Kidney (tissue), 13 donors: ENCODE measurements at regions not wholly inside any gene's neighbourhood (a gene's known extent, or its start where the extent isn't known, plus 50 kb on each side); places are given as distances from the start of the nearest gene placed in this dataset.

Experiments
- DNase-seq, 5 donors: peaks; one replicate each; pipeline ENCODE4 v3.0.0-alpha.2; 2013 to 2020
- FAIRE-seq: peaks from 2 replicates; lab custom pipeline; 2012; peaks lifted over from hg19 to GRCh38; lab: Jason Lieb, UNC
- H3K27ac ChIP-seq, 2 donors: one replicate each; pipeline ENCODE4 v1.7.0; 2013; ENCODE audit warnings: low read depth in 2 of 2, low read length in 2 of 2, inconsistent platforms in 1 of 2
- H3K27me3 ChIP-seq: one replicate; pipeline ENCODE4 v1.7.1; 2013; ENCODE audit warnings: low read length, inconsistent platforms; ENCODE audit not compliant: control insufficient read depth, insufficient read depth
- H3K36me3 ChIP-seq, 3 donors: one replicate each; pipeline versions ENCODE4 v1.7.0 to v1.7.1; 2013; ENCODE audit warnings: low read length in 3 of 3, control low read depth in 1 of 3, inconsistent platforms in 1 of 3; ENCODE audit not compliant: insufficient read depth in 3 of 3, control insufficient read depth in 2 of 3
- H3K4me1 ChIP-seq, 3 donors: one replicate each; pipeline versions ENCODE4 v1.7.0 to v1.7.1; 2013; ENCODE audit warnings: low read length in 3 of 3, inconsistent platforms in 1 of 3, low read depth in 1 of 3; ENCODE audit not compliant: control insufficient read depth in 2 of 3, insufficient read depth in 2 of 3
- H3K4me3 ChIP-seq, 3 donors: one replicate each; pipeline versions ENCODE4 v1.7.0 to v1.8.1; 2013; ENCODE audit warnings: low read length in 3 of 3, control low read depth in 1 of 3, inconsistent platforms in 1 of 3
- H3K9ac ChIP-seq, 3 donors: one replicate each; pipeline versions ENCODE4 v1.7.0 to v1.7.1; 2013; ENCODE audit warnings: low read length in 3 of 3, control low read depth in 1 of 3, inconsistent platforms in 1 of 3
- H3K9me3 ChIP-seq, 3 donors: one replicate each; pipeline versions ENCODE4 v1.7.0 to v1.7.1; 2013; ENCODE audit warnings: low read length in 3 of 3, control low read depth in 1 of 3, inconsistent platforms in 1 of 3; ENCODE audit not compliant: control insufficient read depth in 2 of 3, insufficient read depth in 1 of 3
- intact Hi-C: fragments of 100-400 bp; cut with DNase I; formaldehyde crosslinking; loops from one replicate; pipeline ENCODE4 v1.11.1; 2022
- TF ChIP-seq, protein P1 (sequence below): IDR thresholded peaks from 3 replicates; pipeline ENCODE4 v1.5.1; 2012; ENCODE audit warnings: mild to moderate bottlenecking, moderate library complexity, borderline replicate concordance; ENCODE audit not compliant: insufficient read depth; ENCODE audit errors: extremely low read depth
- donor health status: control.
- donor health status: control.
- donor health status: control.
- donor health status: control.
- donor health status: control.
- donor health status: DM: yes; HTN: yes; CAD: no.
- donor health status: Normal renal cell carcinoma (clear cell type).

GRCh38 chr1:232223183-232223708, 406.7 kb downstream of the SIPA1L2 start:
- no peaks in the 10 kb centered on the region for H3K36me3 ChIP-seq
- H3K27me3 ChIP-seq: no peaks in the 10 kb centered on the region
- H3K9ac ChIP-seq: no peak overlapping the region
- FAIRE-seq: no peak
- intact Hi-C loops: no loop called here
- TF ChIP-seq, protein P1, sequence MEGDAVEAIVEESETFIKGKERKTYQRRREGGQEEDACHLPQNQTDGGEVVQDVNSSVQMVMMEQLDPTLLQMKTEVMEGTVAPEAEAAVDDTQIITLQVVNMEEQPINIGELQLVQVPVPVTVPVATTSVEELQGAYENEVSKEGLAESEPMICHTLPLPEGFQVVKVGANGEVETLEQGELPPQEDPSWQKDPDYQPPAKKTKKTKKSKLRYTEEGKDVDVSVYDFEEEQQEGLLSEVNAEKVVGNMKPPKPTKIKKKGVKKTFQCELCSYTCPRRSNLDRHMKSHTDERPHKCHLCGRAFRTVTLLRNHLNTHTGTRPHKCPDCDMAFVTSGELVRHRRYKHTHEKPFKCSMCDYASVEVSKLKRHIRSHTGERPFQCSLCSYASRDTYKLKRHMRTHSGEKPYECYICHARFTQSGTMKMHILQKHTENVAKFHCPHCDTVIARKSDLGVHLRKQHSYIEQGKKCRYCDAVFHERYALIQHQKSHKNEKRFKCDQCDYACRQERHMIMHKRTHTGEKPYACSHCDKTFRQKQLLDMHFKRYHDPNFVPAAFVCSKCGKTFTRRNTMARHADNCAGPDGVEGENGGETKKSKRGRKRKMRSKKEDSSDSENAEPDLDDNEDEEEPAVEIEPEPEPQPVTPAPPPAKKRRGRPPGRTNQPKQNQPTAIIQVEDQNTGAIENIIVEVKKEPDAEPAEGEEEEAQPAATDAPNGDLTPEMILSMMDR: no peak
- no peaks in the 10 kb centered on the region for H3K9me3 ChIP-seq
- no peaks in the 10 kb centered on the region for H3K4me1 ChIP-seq
- no peak for DNase-seq
- no peak overlapping the region for H3K4me3 ChIP-seq
- H3K27ac ChIP-seq: no peak overlapping the region

DNA sequence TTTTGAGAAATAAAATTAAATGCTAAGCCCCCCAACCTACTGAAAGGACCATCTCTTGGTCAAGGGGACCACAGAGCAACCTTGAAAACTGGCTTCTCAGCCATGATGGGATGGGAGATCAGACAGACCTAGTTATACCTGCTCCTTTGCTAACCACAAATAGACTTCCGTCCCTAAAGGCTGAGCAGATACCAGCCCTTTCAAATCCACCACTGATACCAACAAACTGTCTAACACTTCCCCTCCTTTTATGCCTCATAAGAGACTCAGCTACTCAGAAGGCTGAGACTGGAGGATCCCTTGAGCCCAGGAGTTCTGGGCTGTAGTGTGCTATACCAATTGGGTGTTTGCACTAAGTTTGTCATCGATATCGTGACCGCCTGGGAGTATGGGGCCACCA, 407.3 kb downstream of the SIPA1L2 start:
- DNase-seq (no peak), FAIRE-seq (no peak)
- H3K4me3 ChIP-seq: no peak overlapping the region
- H3K9ac ChIP-seq: no peak overlapping the region
- H3K36me3 ChIP-seq: no peaks in the 10 kb centered on the region
- TF ChIP-seq, protein P1: no peak
- no peak overlapping the region for H3K27ac ChIP-seq
- intact Hi-C loops: no loop called here
- no peaks in the 10 kb centered on the region for H3K4me1 ChIP-seq
- H3K27me3 ChIP-seq: no peaks in the 10 kb centered on the region
- no peaks in the 10 kb centered on the region for H3K9me3 ChIP-seq

DNA sequence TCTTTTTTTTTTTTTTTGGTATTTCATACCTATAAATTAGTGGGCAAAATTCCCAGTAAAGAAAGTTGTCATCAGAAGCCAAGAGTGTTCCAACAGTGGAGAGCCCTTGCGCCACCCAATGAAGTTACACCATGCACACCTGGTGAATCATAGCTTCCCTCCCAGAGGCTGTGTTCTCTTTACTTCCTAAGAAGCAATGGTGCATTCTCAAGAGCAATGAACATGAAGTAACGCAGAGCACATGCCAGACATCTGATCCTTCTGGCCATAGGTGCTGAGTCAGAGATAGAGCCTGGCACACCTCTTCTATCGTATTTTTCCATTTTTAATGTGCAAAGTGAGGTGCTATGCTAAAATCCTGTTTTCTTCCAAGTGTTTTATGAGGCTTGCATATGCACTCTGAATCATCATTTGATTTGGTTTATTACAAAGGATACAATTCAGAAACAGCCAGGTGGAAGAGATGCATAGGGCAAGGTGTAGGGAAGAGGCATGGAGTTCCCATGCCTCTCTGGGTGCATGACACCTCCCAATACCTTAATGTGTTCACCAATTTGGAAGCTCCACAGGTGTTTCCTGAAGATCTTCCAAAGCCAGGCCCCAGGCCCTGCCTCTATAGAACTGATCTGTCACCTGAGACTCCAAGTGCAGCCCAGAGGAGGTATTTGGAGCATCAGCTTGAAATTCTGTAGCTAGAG, 408.0 kb downstream of the SIPA1L2 start:
- no peak overlapping the region for H3K4me3 ChIP-seq
- no peaks in the 10 kb centered on the region for H3K4me1 ChIP-seq
- TF ChIP-seq, protein P1: no peak
- H3K36me3 ChIP-seq: no peaks in the 10 kb centered on the region
- H3K27ac ChIP-seq: no peak overlapping the region
- DNase-seq (no peak), FAIRE-seq (no peak)
- no peak overlapping the region for H3K9ac ChIP-seq
- intact Hi-C loops: no loop called here
- no peaks in the 10 kb centered on the region for H3K27me3 ChIP-seq
- H3K9me3 ChIP-seq: no peaks in the 10 kb centered on the region
